LoVo (cell line): ENCODE measurements at regions not wholly inside any gene's neighbourhood (a gene's known extent, or its start where the extent isn't known, plus 50 kb on each side); places are given as distances from the start of the nearest gene placed in this dataset.

Source experiments
- DNase-seq: peaks from one replicate; pipeline ENCODE4 v3.0.0-alpha.2; 2016; ENCODE audit warnings: low spot score

DNA sequence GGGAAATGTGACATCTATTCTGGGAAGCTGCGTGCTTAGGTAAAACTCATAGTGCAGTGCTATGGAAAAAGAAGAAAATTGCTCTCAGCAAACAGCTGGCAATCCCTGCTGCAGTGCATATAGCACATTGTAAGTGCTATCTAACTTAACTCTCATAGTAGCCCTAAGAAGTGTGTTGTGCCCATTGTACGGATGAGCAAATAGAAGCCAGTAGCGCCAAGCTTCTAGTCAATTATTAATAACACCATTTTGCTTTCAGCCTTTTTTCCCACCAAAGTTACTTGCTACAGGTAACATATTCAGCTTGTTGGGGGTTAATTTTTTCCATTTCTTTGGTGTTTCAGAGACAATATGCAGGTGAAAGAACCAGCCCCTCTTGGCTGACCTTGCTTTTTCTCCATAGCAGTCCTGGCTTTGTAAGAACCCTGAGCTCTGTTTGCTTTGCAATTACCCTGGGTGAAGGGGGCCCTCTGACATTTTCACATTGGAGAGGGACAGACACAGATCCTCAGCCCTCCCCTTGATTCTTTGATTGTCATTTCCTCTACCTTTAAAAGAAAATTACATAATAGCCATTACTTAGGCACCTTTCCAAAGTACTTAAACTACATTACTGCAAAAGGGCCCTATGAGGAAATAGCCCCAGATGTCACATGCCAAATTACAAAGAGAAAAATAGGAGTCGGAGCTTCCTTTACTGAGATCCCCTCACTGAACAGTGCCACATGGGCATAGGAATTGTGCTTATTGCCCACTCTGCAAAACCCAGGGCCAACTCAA is 576.2 kb upstream of the TBX3 start:
- no peak for DNase-seq

DNA sequence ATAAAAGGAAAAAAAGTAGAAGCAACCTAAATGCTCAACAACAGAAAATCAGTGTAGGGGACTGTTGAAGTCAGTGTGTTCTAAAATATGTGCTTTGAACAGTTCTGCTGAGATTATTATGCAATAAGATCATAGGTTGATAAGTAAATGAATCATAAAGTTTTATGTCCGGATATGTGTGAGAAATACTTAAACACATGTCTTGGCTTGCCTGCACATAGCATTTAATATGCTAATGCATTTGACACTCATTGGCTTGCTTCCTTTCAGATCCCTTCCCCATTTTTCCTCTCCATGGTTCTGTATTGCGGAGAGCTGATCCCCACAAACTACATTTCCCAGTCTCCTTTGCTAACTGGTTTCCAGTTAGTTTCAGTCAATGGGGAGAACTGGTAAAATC is 573.8 kb upstream of the TBX3 start:
- DNase-seq = peak; percentile 19

DNA sequence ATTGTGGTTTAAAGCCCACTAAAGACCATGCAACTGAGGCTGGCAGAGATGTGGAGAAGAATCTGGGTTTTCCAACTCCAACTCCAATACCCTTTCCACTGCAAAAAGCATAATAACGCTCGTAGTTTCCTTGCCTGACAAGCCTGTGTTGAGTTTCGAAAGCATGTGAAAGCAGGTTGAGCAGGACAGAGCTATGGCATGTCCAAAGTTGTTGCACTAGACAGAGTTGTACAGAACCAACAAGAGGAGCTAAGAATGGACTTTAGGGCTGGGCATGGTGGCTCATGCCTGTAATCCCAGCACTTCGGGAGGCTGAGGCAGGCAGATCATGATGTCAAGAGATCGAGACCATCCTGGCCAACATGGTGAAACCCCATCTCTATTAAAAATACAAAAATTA is 572.0 kb upstream of the TBX3 start:
- no peak for DNase-seq

DNA sequence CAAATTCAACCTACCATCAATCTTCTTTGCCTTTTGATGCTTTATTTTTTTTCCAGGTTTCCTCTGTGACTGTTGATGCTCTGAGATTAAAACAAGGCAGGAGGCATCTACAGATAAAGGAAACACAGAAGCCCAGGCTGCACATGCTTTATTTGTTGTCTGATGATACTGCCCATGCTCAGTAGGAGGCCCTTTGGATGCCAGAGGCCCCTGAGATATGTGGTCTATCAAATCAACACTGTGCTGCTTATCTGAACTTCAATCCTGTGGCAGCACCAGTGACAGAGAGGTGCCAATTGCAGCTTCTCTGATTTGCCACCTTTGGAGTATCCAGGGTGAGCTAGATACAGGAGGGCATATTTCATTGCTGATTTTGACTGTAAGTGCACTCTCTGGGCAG is 571.3 kb upstream of the TBX3 start:
- no peak for DNase-seq

DNA sequence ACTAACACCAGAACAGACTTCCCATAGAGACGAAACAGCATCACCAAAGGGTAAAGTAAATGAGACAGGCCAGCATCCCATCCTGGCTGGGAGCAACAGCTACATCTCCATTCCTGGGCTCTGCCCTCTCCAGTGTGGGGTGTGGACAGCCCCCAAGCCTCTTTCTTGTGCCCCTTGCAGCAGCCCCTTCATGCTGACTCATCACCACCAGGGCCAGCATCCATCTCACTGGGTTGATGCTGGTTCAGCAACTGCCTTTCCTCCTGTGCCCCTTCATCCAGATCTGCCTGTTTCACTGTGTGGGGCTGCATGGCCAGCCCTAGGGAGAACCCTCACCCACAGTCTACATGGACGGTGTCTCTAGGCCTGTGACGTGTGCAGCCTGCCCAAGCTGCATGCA is 569.1 kb upstream of the TBX3 start:
- no peak for DNase-seq

DNA sequence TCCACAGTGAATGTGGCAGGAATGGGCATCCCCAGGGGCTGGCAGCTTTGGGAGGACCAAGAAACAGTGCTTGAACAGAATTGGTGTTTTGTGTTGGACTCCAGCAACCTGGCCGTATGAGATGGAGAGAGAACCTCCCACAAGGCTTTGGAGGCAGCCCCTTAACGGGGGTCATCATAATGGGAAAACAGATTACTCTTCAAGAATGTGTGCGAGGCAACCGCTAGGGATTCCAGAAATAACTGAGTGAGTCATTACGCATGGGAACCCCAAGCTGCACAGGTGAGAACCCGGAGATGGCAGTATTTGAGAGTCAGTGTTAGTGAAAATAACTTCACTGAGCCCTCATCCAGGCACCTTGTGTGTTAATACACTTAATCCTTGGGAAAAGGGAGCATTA is 567.8 kb upstream of the TBX3 start:
- peak; percentile 12 for DNase-seq

DNA sequence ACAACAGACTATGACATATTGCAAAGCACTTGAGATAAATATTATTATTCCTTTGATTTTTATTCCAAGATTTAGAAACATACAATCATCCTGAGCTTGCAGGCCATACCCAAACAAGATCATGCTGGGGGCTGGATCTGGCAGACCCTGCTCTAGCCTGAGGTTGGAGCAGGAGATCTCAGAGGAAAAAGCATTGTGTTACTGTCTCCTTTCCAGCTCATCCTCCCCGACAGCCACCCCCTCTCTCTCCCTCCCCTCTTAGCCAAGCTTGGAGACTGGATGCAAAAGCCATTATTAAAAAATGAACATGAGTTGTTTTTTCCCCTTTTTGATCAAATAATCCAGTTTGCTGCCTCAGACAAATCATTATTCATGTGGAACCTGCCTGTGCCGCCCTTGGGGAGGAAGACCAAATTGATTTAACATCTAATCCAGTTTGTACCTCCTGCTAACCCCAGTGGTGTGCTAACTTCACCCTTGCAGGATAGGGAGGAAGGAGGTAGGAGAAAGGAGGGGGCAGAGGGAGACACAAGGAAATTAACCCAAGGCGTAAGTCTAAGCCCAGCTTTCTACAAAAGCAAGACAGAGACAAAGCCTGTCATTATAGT is 565.8 kb upstream of the TBX3 start:
- DNase-seq = no peak

DNA sequence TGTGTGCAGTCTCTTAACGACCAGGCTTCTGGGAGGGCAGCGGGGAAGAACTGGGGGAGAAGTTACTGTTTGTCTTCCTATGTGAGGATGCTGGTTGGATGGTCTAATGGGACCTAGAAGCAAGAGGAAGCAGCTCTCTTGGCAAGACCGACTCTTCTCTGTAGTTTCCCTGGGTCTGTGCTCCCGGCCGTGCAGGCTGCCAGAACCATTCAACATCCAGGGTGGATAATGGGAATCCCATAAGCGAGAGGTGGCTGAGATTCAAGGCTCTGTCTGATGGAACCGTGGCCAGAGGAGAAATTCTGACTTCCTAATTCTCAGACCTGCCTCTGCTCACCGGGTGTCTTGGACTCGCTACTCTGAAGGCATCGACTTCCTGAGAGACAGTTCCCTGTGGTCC is 561.0 kb upstream of the TBX3 start:
- DNase-seq = no peak

DNA sequence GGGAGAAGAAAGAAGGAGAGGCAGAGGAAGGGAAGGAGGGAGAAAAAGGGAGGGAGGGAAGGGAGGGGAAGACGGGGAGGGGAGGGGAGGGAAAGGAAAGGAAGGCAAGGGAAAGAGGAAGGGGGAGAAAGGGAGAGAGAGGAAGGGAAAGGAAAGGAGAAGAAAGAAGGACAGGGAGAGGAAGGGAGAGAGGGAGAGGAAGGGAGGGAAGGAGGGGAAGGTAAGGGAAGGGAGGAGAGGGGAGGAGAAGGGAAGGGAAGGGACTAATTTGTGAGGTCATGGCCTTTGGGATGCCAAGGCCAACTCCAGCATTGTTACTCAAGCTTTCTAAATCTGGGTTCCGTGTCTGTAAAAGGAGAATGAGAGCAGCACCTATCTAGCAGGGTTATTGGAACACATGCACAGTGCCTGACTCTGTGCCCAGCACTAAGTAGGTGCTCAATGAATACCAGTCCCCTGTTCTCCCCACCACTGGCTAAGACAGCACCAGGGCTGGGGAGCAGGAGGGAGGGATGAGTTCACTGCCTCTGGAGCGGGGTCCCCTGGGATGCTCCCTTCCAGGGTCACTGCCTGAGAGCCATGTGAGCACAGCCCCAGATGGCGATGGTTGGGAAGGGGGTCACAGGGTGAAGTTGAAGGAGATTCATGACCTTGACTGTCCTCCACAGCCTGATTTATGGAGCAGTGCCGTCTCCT is 560.1 kb upstream of the TBX3 start:
- DNase-seq = no peak

DNA sequence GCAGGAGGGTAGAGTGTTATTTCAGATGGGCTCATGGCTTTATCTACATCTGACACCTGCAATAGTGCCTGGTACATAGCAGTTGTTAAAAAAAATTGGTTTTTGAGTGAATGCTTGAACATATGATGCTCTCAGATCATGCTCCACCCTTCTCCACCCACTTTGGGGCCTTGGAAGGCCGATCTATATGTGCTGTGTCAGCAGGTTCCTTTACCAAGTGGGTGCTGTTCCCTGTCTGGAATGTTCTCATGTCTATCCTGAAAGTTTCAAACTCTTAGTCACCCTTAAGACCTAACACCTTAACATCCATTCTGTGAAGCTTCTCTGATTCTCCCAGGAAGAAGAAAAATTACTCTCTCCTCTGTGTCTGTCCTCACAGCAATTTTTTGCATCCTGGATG is 556.3 kb upstream of the TBX3 start:
- no peak for DNase-seq

DNA sequence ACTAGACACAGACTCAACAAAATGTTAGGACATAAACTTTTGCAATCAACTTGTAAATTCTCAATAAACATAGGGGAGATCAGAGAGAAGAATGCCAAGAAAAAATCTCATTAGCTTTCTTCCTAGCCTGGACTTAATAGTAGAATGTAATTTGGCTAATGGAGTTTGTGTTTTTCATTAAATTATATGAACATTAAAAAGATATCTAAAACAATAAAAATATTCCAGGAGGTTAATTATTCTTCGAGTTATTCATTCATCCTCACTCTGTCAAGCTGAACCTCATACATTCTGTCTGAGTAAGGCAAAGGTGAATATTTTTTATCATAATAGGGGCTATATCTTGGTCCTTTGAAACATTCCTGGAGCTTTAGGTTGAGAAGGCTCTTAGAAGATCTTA is 551.9 kb upstream of the TBX3 start:
- DNase-seq = no peak

DNA sequence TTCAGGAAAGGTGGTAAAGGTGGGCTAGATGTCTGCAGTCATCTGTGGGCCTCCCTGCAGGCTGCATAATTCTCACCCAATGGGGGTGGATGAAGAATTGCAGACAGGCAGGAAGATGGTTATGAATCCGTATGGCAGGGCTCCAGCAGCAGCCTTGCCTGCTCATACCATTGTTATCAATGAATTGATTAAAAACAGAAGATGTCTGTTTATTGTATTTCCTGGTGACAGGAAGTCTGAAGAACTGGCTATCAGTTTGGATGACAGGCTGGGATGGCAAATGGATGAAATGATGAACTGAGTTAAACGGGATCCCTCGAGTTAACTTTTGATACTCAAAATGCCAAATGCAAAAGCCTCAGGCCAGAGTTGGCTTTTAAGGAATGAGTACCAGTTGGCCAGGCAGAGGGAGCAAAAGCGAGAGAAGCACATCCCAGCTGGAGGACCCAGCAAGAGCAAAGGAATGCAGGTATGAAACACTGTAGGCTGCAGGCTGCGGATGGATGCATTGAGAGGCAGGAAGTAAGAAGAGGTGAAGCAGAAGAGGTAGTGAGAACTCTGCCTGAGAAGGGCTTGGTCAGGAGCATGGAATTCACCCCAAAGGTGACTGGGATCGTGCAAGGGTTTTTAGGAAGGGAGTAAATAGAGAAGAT is 550.0 kb upstream of the TBX3 start:
- DNase-seq = no peak

DNA sequence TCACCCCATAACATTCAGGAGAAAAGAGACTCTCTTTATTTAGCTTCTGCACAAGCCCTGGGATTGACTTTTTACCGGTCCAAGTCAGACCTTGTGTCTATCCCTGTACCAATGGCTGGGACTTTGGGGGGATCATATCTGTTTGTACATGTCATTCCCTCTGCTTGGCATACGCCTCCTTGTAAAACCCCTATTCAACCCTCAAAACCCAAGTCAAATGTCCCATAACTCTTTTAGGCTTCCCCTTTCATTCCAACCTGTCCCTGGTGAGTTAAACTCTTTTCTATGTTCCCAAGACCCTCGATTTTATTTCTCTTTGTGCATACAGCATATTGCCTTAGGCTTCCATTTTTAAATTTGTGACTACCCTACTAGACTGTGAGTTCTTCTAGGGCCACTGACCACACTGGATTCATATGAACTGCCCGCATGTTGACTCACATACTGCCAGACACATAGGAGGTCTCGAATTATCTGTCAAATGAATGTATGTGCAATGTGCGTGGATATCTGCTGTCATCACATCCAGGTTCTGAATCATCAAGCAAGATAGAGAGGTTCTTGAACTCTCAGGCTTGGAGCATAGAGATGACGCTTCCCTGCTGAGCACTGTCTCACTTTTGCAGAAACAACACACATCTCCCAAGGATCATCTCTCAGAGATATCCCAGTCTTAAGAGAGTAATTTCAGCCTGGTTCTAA is 548.6 kb upstream of the TBX3 start:
- DNase-seq = no peak

DNA sequence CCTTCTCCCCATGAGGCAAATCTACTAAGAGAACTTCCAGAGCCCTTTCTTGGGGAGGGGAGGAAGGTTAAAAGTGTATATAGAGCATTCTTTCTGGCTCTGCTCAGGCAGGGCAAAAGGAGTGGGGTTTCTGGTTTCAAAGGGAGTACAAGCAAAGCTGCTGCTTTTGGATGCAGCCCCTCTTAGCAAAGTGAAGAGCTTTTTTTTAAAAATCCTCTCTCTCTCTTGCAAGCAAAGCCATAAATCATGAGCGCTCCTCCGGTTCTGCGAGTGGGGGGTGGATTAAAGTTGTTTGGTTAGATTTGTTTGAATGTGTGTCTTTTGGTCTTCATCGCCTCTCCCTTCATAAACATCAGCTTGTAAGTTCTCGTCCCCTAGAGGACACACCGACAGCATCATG is 546.6 kb upstream of the TBX3 start:
- no peak for DNase-seq

DNA sequence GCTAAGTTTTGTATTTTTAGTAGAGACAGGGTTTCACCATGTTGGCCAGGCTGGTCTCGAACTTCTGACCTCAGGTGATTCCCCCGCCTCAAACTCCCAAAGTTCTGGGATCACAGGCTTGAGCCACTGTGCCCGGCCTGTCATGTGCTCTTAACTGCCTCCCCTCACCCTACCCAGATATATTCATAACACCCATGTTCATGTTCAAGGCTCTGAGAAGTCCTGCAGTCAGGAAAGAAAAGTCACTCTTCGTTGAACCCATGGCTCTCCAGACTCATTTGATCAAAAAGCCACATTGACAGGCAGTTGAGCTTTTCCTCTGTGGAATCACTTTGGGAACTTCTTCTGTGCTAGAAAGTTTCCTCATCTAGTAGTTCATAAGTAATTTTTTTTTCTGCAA is 545.5 kb upstream of the TBX3 start:
- no peak for DNase-seq

DNA sequence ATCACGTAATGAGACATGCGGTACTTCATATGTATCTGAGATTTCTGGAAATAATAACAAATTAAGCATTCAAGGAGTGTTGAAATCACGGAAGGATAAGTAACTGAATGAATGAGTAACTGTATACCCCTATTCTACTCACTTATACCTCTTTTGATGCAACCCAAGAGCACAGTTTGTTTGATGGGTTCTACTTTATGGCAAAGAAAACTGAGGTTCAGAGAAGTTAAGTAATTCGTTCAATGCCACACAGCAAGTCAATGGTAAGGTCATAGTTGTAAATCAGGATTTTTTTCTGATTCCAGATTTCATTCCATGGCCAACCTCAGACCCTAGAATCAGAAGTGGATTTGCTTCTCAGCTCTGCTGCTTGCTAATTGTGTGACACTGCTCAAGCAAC is 544.5 kb upstream of the TBX3 start:
- no peak for DNase-seq

DNA sequence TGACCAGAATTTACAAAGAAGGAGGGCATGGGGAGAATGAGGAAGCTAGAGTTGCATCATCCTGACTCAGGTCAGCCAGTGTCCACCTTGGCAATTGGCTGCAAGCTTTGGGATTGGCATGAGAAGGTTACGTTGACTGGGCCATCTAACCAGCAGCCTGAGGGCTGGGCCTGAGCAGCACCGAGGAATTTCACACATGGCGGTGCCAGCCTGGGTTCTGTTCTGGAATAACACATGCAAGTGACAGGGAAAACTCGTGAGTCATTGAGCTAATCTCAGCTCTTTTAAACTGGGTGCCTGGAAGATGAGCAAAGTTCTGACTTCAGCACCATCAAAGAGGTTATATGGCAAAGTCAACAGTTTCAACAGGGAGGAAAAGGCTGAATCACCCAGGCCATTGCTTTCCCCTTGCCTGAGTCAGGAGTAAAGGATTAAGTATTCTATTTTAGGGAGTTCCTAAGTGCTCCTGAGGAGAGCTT is 543.2 kb upstream of the TBX3 start:
- DNase-seq = peak; percentile 83

DNA sequence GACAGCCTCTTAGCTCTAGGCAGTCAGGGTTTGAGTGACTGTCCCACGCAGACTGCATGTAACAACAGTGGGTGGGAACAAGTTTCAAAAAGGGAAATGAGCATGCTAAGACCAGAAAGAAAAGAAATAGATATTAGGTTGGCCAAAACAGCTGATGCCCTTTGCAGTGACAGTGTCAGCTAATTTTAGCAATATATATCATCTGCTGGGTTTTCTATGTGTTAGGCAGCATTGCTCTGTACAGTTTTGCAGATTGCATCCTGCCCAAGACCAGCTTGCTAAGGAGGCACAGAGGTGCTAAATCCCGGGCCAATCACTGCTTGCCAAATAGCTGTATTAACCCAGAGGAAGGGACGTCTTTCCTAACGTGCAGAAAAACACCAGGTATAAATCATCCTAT is 541.9 kb upstream of the TBX3 start:
- DNase-seq = no peak

DNA sequence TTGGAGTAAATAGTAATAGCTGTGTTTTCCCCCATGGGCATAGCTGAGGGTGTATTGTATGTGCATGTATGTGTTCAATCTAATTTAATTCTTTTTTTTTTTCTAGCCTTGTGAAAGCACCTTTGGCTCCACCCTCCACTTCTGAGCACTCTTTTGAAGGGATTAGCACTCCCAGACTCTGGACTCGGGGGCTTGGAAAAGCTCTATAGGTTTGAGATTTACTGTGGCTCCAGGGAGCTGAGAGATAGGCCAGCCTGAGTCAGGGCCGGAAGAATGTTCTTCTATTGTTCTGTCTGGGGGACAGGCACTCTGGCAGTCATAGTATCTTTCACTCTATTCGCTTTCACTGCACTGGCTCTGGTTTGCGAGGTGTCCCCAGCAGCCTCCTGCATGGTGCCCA is 540.0 kb upstream of the TBX3 start:
- DNase-seq = no peak

DNA sequence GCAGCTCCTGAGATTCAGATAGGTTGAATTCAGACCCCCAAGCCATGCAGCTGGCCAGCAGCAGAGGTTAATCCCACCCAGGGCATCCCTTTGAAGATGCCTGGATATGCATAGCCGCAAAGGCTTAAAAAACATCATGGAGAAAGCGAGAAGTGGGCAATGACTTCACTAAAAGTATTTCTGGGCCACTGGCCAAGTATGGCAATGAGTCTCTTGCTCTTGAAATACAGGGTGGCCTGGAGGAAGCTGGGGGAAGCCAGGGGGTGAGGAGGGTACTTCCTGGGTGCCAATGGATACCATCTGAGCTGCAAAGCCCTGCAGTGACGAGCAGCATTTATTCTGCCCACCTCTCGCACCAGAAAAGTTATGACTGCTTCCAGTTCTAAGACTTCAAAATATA is 539.3 kb upstream of the TBX3 start:
- peak; percentile 29 for DNase-seq

DNA sequence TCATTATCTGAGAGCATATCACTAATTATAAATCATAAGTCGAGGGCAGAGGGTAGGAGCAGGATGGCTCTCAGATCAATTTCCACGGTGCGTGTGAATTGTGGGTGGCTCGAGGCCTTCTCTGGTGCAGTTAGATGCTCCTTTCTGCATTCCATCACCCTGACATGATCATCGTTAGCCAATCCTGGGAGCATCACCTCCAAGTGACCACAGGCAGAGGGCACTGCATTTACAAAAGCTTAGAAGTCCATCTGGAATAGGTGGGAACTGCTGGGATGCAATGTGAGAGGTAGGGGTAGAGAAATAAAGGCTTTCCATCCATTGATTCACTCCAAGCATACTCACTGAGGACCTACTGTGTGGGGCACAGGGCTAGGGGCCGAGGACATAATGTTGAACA is 538.2 kb upstream of the TBX3 start:
- no peak for DNase-seq

DNA sequence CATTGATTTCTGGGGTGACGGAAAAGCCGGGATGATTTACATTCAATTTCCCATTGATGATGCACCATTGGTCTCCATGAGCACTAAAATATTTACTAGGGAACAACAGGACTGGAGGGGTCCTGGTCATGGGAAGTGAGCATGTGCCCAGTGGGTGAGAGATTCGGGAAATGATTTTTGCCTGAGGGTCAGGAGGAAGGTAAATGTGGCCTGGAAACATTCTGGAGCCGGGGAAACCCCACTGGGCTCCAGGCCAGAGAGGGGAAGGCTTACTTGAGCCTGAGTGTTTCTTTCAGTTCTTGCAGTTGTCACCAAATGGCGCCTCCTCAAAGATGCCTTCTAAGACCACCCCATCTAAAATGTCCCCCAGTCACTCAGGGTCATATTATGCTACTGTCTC is 532.3 kb upstream of the TBX3 start:
- DNase-seq = no peak
